ENCODE measurements at regions not wholly inside any gene's neighbourhood (a gene's known extent, or its start where the extent isn't known, plus 50 kb on each side); places are given as distances from the start of the nearest gene placed in this dataset.

DNA sequence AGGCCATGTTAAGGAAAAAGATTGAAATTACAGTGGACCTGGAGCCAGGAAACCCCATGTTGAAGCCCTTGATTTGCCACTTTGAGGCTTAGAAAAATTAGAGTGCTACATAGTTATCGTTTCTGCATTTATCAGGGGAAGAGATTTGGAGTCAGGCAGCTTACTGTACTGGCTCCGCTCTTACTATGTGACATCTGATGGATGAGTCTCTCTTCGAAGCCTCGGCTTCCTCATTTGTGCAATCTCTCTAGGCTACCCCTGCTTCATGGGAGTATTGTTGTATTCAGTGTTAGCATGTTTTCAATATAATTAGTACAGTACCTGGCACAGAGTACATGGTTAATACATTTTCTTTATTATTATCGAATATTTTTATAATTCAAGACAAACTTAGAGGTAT is 480.4 kb upstream of the USP24 start:
- no peak for DNase-seq

DNA sequence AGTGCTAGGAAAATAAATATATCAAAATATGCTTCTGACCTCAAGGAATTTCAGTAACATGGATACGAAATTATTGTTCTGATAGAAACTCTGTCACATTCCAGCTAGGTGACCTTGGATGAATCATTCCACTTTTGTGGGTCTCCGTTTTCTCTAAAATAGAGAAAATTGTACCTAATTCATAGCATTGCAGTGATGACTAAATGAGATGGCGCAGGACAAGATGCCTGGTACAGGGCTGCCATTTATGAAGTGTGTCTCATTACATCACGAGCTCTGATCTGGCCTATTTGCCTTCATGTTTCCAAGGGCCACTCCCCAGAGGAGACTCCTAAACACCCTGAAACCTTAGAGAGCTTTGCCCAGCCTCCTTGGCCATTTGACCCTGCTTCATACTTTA is 480.0 kb upstream of the USP24 start:
- DNase-seq, result no peak

DNA sequence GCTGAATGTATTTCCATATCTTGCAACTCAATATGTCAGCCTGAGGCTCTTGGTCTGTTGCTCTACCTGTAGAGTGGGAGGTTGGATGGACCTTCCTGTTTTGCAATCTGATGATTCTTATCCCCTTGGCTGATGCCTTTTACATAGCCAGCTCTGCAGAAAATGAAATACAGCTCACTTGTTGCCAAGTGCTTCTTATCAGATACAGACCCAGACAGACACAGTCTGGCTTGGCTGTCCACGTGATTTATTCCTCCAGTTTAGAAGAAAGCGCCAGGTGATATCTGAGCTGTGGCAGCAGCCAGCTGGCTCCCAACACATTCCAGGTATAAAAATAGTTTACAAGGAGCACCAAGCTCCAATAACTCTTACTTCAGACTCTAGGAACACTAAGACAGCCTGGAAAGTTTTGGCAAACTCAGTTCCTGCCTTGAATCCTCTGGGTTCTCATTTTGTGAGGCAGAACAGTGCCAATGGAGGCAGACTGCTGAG is 479.2 kb upstream of the USP24 start:
- no peak for DNase-seq

DNA sequence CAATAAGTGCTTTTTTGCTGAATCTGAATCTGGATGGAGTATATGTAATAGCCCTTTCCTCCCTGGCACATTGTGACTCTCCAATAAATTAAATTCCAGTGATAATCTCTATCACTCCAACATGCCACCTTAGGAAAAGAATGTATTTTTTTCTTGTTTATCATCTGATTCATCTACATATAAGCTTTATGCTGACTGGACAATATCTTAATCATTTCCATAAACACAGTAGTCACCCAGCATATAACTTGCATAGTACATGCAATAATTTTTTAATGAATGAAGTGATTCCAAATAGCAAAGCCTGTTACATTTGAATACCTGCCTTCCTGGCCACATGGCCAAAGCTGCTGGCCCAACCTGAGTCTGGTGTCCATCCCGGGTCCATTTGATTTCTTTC is 477.6 kb upstream of the USP24 start:
- DNase-seq, result no peak

DNA sequence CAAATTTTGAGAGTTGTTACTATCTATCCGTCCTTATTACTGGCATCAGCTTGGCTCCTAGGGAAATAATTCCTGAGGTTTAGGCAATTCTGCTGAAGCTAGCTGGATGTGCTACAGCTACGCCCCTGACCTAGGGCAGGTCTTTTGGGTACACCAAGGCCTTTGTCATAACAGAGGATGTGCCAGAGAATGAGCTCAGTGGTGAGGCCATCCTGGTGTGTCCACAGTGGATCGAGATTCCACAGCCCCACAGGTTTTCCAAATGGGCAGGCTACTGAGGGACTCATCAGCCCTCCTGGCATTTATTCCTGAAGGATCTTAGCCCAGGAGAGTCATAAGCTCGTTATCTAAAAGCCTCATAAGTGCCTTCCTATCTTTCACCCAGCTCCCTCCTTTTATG is 475.2 kb upstream of the USP24 start:
- DNase-seq, result no peak

GRCh38 chr1:55689800-55690199 is 474.6 kb upstream of the USP24 start:
- no peak for DNase-seq

DNA sequence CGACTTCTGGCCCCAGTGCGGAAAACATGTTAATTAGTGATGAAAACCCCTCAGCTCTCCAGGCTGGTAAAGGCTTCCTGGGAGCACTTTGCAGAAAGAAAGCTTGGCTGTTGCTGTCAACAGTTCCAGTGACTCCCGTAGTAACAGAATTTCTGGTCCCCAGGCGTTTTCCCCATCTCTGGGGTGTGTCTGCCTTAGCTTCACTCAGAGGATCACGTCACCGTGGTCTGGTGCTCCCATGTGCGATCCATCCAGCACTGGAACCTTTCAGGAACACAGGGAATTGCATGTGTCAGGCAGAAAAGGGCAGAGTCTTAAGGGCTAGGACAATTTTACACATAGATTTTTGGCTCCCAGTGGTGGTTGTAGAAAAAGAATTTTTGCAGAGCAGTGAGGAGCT is 470.4 kb upstream of the USP24 start:
- DNase-seq, result no peak

DNA sequence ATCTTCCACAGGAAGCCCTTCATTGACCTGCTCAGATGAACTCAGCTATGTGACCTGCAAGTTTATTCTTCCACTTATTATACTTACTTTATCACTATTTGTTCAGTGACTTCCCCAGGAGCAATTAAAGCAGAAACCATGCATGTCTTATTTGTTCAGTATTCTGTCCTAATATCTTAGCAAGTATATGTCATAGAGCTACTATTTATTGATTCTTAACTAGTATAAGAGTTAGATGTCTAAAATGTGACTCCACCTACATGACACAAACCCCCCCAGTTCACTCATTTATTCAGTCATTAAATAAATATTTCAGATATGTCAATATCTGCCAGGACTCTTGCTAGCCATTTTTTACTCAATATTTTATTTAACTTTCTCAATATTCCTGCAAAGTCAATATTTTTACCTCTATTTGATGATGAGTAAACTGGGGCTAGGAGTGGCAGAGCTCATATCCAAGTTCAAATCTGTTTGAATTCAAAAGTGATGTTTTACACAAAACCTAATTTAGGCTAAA is 469.0 kb upstream of the USP24 start:
- no peak for DNase-seq

GRCh38 chr1:55682198-55682597 is 467.0 kb upstream of the USP24 start:
- DNase-seq, result no peak

DNA sequence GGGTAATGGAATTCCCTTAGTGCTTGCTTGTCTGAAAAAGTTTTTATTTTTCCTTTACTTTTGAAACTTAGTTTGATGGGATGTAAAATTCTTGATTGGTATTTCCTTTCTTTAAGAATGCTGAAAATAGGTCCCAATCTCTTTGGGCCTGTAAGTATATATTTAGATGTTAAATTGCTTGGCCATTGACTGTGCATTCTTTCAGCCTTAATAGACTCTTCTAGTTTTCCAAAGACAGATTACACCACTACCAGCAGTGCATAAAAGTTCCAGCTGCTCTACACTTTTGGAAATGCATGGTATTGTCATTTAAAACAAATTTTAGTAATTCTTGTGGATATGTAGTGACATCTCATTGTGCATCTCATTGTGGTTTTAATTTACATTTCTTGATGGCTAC is 464.8 kb upstream of the USP24 start:
- DNase-seq, result no peak

DNA sequence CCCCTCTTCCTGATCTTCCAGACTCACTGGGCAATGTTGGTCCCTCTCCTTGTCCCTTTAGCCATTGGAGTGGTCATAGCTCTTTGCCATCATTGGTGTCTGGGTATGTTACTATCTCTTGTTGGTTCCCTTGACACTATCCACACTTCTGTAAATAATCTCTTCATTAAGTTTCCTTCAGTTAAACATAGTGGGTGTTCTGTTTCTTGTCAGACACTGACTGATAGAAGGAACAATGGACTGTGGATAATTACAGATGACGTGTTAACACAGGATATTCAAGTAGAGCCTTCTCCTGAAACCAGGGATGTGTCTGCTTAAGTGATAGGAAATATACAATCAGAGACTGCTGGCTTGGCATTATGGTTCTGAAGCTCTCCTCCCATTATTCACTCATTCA is 458.3 kb upstream of the USP24 start:
- DNase-seq, result no peak

DNA sequence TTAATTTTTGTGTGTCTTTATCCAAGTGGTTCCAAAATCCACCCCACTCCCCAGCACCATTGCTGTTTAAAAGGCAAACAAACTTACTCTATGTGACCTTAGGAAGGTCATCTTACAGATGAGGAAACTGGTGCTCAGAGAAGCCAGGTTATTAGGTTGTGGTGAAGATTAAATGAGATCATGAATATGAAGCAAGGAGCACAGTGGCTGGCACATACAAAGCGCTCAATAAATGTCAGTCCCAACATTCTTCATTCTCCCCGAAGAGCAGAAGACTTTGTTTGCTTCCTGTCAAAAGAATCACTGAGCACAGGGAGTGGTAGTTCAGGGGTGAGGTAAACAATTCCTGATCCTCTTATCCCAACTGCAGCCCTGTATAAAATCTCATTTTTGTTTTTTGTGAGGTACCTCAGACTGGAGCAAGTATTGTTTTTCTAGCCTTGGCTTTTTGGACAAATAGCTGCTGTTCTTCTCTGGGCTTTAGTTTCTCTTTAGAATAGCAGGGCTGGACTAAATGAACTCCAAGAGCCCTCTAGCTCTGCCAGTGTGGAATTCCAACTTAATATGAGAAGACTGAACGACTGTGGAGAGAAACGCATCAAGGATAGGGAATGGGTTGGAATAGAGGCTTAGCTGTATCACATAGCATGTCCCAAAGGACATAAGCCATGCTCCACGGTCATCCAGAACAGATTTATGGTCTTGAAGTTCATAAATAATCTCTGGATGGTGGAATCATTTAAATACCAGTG is 455.3 kb upstream of the USP24 start:
- DNase-seq, result no peak

GRCh38 chr1:55669293-55669692 is 454.1 kb upstream of the USP24 start:
- DNase-seq, result no peak

DNA sequence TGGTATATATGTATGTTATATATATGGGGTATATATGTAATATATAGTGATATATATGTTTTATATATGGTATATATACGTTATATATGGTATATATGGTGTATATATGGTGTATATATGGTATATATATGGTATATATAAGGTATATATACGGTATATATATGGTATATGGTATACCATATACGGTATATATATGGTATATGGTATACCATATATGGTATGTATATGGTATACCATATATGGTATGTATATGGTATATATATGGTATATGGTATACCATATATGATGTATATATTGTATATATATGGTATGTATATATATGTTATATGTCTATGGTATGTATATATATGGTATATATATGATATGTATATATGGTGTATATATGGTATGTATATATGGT is 447.7 kb upstream of the USP24 start:
- DNase-seq, result no peak

DNA sequence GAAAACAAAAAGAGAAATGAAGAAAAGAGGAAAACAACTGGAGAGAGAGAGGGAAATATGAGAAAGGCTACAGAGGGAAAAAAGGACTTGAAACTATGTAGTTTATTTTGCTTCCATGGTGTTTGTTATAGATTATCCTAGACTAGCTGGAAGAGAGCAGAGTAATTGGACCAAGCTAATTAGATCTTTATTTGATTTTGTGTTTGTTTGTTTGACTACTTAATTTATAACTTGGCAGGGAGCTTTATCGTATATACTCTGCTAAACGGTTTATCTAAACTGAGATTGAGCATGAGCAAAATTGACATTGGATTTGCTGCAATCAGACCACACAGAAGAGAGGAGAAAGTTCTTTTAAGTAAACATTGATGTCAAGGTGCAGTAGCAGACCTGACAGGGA is 443.8 kb upstream of the USP24 start:
- no peak for DNase-seq

- no peak for DNase-seq
These were observed 439.6 kb upstream of the USP24 start for GRCh38 chr1:55654750-55655149.

DNA sequence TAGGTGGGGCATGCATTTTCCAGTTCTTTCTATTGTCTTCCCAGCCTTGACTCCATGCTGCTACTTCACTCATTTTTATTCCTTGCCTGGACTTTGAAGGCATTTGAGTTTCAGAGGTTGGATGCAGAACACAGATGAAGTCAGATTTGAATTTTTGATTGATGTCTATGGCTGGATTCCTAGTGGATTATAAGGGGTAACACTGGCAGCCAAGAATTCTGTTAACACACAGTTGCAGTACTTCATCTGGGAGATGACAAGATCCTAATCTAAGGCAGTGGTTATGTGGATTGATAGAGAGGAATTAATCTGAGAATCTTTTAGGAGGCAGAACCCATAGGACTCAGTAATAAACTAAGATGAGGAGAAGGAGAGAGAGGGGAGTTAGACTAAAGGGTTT is 439.0 kb upstream of the USP24 start:
- no peak for DNase-seq

DNA sequence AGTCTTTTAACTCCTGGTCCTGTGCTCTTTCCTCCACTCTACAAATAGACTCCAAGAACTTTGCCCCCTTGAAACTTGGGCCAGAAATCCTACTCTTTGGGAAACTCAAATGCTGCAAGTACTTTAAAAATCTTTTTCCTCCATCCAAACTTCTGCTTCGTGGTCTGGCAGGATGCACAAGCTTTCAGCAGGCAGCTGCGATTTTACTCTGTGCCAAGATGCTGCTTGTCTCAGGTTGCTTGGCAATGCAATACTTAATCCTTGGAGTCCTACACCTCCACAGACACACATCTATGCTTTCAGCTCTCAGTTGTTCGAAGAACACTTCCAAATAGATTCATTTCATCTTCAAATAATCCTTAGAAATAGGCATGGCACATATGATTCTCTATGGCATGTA is 435.3 kb upstream of the USP24 start:
- no peak for DNase-seq

GRCh38 chr1:55646181-55646580 is 431.0 kb upstream of the USP24 start:
- DNase-seq, result no peak

- no peak for DNase-seq
These were observed 430.1 kb upstream of the USP24 start for GRCh38 chr1:55645270-55645669.

GRCh38 chr1:55641947-55642346 is 426.8 kb upstream of the USP24 start:
- no peak for DNase-seq

DNA sequence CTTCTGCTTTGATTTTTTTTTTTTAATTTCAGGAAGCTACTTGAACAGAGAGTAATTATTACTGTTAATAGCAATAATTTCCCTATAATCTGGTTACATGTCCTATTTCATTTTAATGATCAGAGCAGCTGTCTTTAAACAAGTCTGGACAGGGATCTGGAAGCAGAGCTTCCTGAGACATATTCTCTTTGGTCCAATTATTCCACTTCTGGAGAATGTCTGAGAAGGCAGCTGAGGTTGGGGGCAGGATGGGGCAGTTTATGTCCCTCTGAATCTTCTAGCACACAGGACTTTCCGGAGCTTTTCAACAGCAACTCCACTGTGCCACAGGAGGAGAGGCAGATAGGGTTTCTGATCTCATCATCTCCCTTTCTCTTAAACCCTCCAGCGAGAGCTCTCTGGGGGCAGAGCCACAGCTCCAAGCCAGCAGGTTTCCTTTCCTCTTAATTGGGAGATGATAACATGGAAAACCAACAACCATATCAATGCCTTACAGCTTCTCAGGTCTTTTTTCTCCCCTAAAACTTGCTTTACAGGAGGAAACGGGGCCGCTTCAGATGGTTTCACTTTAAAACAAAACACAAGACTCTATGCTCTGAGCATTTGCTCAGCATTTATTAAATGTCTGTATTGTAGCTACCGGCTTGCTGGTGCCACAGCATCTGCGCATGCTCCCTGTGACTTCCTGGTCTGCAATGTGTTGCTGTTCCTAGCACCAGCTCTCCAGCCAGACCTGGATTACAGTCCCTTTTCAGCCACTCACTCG is 425.7 kb upstream of the USP24 start:
- DNase-seq, result peak; percentile 54 to 70 (median 70)

GRCh38 chr1:55639526-55639925 is 424.4 kb upstream of the USP24 start:
- DNase-seq, result no peak

- no peak for DNase-seq
These were observed 423.9 kb upstream of the USP24 start for GRCh38 chr1:55639051-55639450.
